ENCODE measurements at regions not wholly inside any gene's neighbourhood (a gene's known extent, or its start where the extent isn't known, plus 50 kb on each side); places are given as distances from the start of the nearest gene placed in this dataset.

DNA sequence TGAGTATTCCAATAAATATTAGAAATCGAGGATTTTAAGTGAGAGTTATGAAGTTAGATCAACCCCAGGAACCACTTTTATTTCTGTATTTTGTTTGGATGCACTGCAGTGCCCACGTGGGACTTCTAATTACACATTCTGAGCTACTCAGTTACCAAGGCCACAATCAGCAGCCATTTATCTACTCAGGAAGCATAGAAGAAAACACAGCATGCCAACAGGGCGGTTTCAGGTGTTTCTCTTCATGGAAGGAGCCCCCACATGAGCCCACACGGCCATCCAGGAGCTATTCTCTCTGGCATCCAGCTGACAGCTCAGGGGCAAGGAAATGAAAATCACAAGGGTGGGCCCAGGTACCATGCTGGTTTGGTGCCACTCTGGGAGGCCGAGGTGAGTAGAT lies 266.5 kb upstream of the MKLN1 start:
- ChIA-PET CTCF (no interaction called here), POLR2A (no interaction called here)
- DNase-seq (ENCODE audit: low spot score), result no peak

DNA sequence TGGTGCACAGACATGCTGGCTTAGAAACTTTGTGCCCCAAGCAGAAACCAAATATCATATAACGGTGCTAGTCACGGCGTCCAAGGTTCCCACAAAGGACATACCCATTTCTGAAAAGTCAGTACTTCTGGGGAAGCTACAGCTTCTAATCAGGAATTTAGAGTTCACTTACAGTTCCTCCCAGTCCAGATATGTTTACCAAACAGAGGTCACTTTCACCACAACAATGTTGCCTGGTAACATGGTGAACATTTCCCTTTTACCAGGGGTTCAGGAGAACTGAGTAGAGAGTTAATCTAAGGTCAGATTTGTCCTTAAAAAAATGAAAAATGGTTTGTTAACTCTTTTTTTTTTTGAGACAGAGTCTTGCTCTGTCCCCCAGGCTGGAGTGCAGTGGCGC lies 265.9 kb upstream of the MKLN1 start:
- Mint-ChIP-seq H3K36me3 (peaks cover 33% of the 10 kb centered on the region), H3K27me3 (ENCODE audit: low read depth) (no peaks in the 10 kb centered on the region), H3K27ac (no peak overlapping the region), H3K4me1 (no peaks in the 10 kb centered on the region), H3K9me3 (peaks cover 27% of the 10 kb centered on the region), H3K4me3 (no peak overlapping the region)
- ChIA-PET CTCF (no interaction called here), POLR2A (no interaction called here)
- no peak for ATAC-seq
- no peak for DNase-seq (ENCODE audit: low spot score)
- TF ChIP-seq HMGA2 (CRISPR knock-in tag; IDR thresholded peaks at IDR 0.05) (no peak), ESRRA (CRISPR knock-in tag; IDR thresholded peaks at IDR 0.05; ENCODE audit: borderline replicate concordance) (no peak), ETV6 (CRISPR knock-in tag; IDR thresholded peaks at IDR 0.05) (no peak), JUN (CRISPR knock-in tag; IDR thresholded peaks at IDR 0.05) (no peak), GRHL2 (CRISPR knock-in tag; IDR thresholded peaks at IDR 0.05; ENCODE audit: insufficient replicate concordance, severe bottlenecking) (no peak), ZNF121 (CRISPR knock-in tag; IDR thresholded peaks at IDR 0.05) (no peak), MXD4 (CRISPR knock-in tag; IDR thresholded peaks at IDR 0.05; ENCODE audit: borderline replicate concordance) (no peak), FOXK1 (CRISPR knock-in tag; IDR thresholded peaks at IDR 0.05) (no peak), IRF2 (CRISPR knock-in tag; IDR thresholded peaks at IDR 0.05; ENCODE audit: borderline replicate concordance, low read depth) (no peak)
- TF ChIP-seq, protein P1, sequence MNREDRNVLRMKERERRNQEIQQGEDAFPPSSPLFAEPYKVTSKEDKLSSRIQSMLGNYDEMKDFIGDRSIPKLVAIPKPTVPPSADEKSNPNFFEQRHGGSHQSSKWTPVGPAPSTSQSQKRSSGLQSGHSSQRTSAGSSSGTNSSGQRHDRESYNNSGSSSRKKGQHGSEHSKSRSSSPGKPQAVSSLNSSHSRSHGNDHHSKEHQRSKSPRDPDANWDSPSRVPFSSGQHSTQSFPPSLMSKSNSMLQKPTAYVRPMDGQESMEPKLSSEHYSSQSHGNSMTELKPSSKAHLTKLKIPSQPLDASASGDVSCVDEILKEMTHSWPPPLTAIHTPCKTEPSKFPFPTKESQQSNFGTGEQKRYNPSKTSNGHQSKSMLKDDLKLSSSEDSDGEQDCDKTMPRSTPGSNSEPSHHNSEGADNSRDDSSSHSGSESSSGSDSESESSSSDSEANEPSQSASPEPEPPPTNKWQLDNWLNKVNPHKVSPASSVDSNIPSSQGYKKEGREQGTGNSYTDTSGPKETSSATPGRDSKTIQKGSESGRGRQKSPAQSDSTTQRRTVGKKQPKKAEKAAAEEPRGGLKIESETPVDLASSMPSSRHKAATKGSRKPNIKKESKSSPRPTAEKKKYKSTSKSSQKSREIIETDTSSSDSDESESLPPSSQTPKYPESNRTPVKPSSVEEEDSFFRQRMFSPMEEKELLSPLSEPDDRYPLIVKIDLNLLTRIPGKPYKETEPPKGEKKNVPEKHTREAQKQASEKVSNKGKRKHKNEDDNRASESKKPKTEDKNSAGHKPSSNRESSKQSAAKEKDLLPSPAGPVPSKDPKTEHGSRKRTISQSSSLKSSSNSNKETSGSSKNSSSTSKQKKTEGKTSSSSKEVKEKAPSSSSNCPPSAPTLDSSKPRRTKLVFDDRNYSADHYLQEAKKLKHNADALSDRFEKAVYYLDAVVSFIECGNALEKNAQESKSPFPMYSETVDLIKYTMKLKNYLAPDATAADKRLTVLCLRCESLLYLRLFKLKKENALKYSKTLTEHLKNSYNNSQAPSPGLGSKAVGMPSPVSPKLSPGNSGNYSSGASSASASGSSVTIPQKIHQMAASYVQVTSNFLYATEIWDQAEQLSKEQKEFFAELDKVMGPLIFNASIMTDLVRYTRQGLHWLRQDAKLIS (CRISPR knock-in tag; IDR thresholded peaks at IDR 0.05; ENCODE audit: borderline replicate concordance), result no peak
- TF ChIP-seq, protein P2, sequence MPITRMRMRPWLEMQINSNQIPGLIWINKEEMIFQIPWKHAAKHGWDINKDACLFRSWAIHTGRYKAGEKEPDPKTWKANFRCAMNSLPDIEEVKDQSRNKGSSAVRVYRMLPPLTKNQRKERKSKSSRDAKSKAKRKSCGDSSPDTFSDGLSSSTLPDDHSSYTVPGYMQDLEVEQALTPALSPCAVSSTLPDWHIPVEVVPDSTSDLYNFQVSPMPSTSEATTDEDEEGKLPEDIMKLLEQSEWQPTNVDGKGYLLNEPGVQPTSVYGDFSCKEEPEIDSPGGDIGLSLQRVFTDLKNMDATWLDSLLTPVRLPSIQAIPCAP (CRISPR knock-in tag; IDR thresholded peaks at IDR 0.05), result no peak
- TF ChIP-seq, protein P3, sequence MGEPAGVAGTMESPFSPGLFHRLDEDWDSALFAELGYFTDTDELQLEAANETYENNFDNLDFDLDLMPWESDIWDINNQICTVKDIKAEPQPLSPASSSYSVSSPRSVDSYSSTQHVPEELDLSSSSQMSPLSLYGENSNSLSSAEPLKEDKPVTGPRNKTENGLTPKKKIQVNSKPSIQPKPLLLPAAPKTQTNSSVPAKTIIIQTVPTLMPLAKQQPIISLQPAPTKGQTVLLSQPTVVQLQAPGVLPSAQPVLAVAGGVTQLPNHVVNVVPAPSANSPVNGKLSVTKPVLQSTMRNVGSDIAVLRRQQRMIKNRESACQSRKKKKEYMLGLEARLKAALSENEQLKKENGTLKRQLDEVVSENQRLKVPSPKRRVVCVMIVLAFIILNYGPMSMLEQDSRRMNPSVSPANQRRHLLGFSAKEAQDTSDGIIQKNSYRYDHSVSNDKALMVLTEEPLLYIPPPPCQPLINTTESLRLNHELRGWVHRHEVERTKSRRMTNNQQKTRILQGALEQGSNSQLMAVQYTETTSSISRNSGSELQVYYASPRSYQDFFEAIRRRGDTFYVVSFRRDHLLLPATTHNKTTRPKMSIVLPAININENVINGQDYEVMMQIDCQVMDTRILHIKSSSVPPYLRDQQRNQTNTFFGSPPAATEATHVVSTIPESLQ (CRISPR knock-in tag; IDR thresholded peaks at IDR 0.05), result no peak

More for the DNA sequence above, 266.5 kb upstream of the MKLN1 start:
- Mint-ChIP-seq H3K4me3 (no peak overlapping the region), H3K36me3 (peaks cover 33% of the 10 kb centered on the region), H3K27me3 (ENCODE audit: low read depth) (no peaks in the 10 kb centered on the region), H3K9me3 (peaks cover 31% of the 10 kb centered on the region), H3K27ac (no peak overlapping the region), H3K4me1 (peaks cover 3% of the 10 kb centered on the region; the same call in 1 of the 2 replicates)
- ATAC-seq, result no peak
- TF ChIP-seq SP1 (CRISPR knock-in tag; conservative IDR thresholded peaks at IDR 0.05), result no peak
- TF ChIP-seq ZNF281 (CRISPR knock-in tag; IDR thresholded peaks at IDR 0.05), result no peak
- TF ChIP-seq, protein P4, sequence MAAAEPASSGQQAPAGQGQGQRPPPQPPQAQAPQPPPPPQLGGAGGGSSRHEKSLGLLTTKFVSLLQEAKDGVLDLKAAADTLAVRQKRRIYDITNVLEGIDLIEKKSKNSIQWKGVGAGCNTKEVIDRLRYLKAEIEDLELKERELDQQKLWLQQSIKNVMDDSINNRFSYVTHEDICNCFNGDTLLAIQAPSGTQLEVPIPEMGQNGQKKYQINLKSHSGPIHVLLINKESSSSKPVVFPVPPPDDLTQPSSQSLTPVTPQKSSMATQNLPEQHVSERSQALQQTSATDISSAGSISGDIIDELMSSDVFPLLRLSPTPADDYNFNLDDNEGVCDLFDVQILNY (CRISPR knock-in tag; IDR thresholded peaks at IDR 0.05), result no peak
- TF ChIP-seq PRRX2 (CRISPR knock-in tag; IDR thresholded peaks at IDR 0.05), result no peak
- no peak for TF ChIP-seq ZNF423 (CRISPR knock-in tag; IDR thresholded peaks at IDR 0.05)
- no peak for TF ChIP-seq CTCF (IDR thresholded peaks at IDR 0.05)
- no peak for TF ChIP-seq NR3C1 (CRISPR knock-in tag; conservative IDR thresholded peaks at IDR 0.05; ENCODE audit: low read depth)
- TF ChIP-seq ZNF396 (CRISPR knock-in tag; IDR thresholded peaks at IDR 0.05; ENCODE audit: borderline replicate concordance), result no peak
- TF ChIP-seq TEAD1 (CRISPR knock-in tag; IDR thresholded peaks at IDR 0.05), result no peak
- TF ChIP-seq ZNF263 (CRISPR knock-in tag; IDR thresholded peaks at IDR 0.05; ENCODE audit: low read depth), result no peak
- TF ChIP-seq NR1H2 (CRISPR knock-in tag; IDR thresholded peaks at IDR 0.05), result no peak
- TF ChIP-seq GTF2I (CRISPR knock-in tag; conservative IDR thresholded peaks at IDR 0.05), result no peak

Measured in WTC11 (cell line).